Epidermal melanocyte (primary cell): ENCODE measurements at regions not wholly inside any gene's neighbourhood (a gene's known extent, or its start where the extent isn't known, plus 50 kb on each side); places are given as distances from the start of the nearest gene placed in this dataset.

Experiments used
- DNase-seq: peaks from one replicate; pipeline ENCODE4 v3.0.0; 2011; ENCODE audit warnings: low spot score; ENCODE audit not compliant: insufficient read length

- DNase-seq = no peak
Observed at GRCh38 chr3:163952499-163952898, 1125.8 kb downstream of the SI start.

DNA sequence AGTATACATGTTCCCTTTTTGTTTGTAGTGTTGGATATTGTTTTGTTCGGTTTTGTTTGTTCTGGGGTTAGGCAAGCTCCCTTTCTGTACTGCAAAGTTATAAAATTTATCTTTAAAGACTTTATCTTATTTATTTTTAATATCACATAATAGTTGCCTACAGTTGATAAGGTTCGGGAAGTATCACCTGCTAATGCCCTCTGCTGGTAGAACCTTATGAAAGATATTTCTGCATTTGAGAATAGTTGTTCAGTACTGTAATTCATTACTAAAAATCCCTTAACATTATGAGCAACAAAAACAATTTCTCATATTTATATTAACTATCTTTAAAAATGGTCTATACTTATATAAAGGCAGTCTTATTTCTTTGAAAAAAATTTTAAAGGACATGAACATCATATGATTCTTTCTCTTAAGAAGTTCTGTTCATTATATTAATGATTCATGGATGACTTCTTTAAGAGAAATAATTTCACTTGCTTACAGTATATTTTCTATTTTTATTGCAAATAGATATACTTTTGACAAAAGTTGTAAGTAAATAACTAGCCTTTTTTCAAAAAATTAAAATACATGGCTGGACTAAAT is 1126.8 kb downstream of the SI start:
- no peak for DNase-seq

- no peak for DNase-seq
Observed at GRCh38 chr3:163946785-163947184, 1131.5 kb downstream of the SI start.

DNA sequence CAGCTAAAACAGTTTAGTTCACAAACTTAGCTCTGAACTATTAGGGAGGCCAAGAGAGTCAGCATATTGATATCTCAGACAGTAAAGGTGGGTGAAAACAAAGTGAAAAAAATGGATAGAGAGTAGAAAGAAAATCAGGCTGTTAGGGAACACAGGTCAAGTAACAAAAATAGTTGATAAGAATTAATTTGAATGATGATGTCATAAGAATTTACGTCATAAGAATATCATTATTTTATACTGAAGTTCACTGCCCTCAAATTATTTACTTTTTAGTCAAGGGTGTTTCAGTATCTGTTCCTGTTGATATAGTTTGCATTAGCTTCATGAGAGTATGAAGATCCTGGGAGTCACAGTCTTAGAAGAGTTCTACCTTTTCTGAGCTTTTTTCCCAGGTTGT is 1134.6 kb downstream of the SI start:
- DNase-seq = no peak

GRCh38 chr3:163939926-163940325 is 1138.4 kb downstream of the SI start:
- DNase-seq = no peak

DNA sequence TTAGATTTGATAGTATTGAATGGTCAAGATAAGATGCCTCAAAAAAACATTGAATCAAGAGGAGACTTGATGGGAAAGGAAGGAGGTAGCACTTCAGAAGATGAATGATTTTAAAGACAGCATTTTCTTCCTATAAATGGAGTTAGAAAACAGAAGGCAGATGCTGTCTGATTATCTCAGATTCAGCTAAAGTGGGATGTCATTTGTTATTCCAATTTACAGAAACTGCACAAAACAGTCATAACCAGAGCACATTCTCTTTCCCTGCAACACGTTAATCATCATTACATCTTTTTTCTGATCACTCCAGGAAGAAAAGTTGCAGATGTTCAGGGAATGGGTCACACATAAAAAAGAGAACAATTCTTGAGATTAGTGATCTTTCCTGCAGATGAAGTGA is 1141.8 kb downstream of the SI start:
- DNase-seq = no peak

DNA sequence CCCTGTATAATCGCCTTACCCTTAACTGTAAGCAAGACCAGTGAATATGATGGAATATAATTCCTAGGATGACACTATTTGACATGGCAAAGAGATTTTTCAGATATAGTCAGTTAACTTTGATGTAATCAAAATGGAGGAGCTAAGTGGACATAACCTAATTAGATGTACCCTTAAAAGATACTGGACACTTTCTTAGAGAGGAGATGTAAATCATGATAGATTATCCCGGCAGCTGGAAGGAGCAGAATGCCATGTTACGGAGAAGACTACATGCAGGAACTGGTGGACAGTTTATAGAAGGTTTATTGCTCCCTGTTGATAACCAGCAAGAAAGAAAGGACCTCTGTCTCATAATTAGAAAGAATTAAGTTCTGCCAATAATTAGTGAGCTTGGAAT is 1142.9 kb downstream of the SI start:
- no peak for DNase-seq

- no peak for DNase-seq
Observed at GRCh38 chr3:163929069-163929652, 1149.1 kb downstream of the SI start.

GRCh38 chr3:163927521-163927920 is 1150.8 kb downstream of the SI start:
- no peak for DNase-seq

- DNase-seq = no peak
Observed at GRCh38 chr3:163924600-163924999, 1153.7 kb downstream of the SI start.

- no peak for DNase-seq
Observed at GRCh38 chr3:163919154-163919553, 1159.1 kb downstream of the SI start.

DNA sequence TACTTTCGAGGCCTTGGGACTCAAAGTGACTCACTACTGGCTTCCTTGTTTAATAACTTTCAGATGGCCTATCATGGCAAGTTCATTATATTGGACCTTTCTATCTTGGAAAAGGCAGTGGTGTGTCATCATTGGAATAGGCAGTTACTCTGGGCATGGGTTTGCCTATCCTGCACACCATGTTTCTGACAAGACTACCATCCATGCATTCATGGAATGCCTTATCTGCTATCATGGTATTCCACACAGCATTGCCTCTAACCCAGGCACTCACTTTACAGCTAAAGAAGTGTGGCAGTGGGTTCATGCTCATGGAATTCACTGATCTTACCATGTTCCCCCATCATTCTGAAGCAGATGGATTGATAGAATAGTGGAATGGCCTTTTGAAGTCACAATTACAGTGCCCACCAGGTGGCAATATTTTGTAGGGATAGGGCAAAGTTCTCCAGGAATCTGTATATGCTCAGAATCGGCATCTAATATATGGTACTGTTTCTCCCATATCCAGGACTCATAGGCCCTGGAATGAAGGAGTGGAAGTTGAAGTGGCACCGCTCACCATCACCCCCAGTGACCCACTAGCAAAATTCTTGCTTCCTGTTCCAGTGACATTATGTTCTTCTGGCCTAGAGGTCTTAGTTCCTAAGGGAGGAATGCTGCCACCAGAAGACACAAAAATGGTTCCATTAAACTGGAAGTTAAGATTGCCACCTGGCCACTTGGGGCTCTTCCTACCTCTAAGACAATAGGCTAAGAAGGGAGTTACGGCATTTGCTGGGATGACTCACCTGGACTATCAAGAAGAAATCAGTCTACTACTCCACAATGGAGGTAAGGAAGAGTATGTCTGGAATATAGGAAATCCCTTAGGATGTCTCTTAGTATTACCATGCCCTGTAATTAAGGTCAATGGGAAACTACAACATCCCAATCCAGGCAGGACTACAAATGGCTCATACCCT is 1161.4 kb downstream of the SI start:
- no peak for DNase-seq

DNA sequence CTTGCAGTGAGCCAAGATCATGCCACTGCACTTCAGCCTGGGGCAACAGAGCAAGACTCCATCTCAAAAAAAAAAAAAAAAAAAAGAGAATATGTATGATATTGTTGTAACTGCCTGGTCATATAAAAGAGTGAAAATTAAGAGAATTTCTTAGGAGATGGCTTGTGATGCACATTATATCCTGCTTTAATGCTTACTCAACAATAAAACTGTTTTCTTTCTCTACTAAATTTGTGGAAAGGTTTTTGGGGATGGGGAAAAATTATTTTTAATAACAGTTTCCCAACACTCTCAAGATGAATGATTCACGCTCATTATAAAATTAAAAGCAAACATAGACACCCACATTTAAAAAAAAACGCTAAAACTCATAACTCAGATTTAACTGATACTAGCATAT is 1163.0 kb downstream of the SI start:
- no peak for DNase-seq

- no peak for DNase-seq
Observed at GRCh38 chr3:163914567-163914966, 1163.7 kb downstream of the SI start.

DNA sequence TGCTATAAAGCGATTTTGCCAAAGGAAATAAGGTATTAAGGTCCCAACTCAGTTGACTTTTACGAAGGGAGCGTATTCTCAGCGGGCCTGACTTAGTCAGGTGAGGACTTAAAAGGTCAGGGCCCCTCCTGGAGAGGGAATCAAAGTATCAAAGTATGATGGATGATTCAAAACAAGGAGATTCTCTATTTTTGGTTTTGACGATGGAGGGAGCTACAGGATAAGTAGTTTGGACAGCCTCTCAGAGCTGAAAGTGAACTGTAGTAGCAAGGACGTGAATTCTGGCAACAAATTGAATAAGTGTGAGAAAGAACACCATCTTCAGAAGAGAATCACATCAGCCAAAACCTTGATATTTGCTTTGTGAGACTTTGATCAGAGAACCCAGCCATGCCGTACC is 1186.5 kb downstream of the SI start:
- DNase-seq = no peak

DNA sequence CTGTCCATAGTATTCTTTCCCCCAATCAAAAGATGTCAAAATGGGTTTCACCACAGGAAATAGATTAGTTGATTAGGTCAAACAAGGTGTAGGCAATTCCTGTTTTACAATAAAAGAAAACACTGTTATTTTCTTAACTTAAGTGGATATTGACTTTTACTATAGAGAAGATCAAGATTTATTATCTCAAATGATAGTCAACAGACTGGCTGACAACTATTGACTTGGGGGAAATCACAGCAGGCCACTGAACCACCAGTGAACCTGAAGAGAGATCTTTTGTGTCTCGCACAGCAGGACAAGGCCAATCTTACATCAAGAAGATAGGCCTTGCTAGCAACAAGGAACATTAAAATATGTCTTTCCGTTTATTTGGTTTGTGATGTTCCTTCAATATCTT is 1187.6 kb downstream of the SI start:
- no peak for DNase-seq

GRCh38 chr3:163879172-163879571 is 1199.1 kb downstream of the SI start:
- DNase-seq = no peak

- no peak for DNase-seq
Observed at GRCh38 chr3:163878396-163878795, 1199.9 kb downstream of the SI start.

DNA sequence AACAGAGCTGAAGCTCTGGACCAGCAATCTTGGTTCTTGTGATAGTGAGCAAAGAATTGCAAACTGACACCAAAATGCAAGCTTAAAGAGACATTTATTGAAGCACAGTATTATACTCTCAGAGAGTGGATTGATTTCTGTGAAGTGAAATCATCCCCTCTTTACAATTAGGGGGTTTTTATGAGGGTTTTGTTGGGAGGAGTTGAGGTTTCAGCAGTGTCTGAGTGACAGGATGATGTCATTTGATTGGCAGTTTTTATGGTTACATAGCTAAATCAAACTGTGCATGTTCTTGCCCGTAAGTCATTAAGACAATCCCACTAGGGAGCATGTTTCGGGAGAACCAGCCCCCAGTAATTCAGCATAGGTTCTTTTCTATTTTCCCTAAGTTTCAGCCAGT is 1200.5 kb downstream of the SI start:
- DNase-seq = no peak

- DNase-seq = no peak
Observed at GRCh38 chr3:163863146-163863545, 1215.2 kb downstream of the SI start.

DNA sequence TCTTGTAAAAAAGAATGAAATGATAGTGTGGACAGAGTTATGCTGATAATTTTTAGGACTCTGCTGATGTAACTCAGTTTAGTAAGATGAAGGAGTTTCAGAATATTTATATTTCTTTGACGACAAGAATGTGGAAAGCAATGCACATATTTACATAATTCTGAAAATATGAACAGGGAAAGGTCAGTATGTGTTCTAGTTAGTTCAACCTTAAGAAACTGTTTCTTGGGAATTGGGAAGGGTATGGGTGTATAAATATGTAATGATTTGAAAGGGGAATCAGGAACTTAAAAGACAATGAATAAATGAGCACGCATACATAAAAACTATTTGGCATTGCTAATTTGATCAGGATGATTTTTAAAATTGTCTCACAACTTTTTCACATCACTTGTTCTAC is 1226.1 kb downstream of the SI start:
- DNase-seq = no peak

- DNase-seq = no peak
Observed at GRCh38 chr3:163838769-163839168, 1239.5 kb downstream of the SI start.

- DNase-seq = no peak
Observed at GRCh38 chr3:163832547-163832946, 1245.7 kb downstream of the SI start.
